ENCODE measurements at regions not wholly inside any gene's neighbourhood (a gene's known extent, or its start where the extent isn't known, plus 50 kb on each side); places are given as distances from the start of the nearest gene placed in this dataset.
"Not testable (repeated sequence)": the region's sequence is repeated elsewhere in the genome, so short reads cannot be mapped to it uniquely, and the experiment has no call there.

GRCh38 chr9:40910995-40911394 lies 217.5 kb downstream of the FOXD4L6 start:
- TF ChIP-seq POLR2AphosphoS5, GABPA (IDR thresholded peaks at IDR 0.05; ENCODE audit: low read depth): not testable (repeated sequence)
